ENCODE measurements at regions not wholly inside any gene's neighbourhood (a gene's known extent, or its start where the extent isn't known, plus 50 kb on each side); places are given as distances from the start of the nearest gene placed in this dataset.

- TF ChIP-seq L3MBTL2 (conservative IDR thresholded peaks at IDR 0.05), result no peak
- no peak for TF ChIP-seq SUZ12 (IDR thresholded peaks at IDR 0.05)
- no peak for TF ChIP-seq CTBP1 (IDR thresholded peaks at IDR 0.05; ENCODE audit: borderline replicate concordance)
- TF ChIP-seq SP1 (IDR thresholded peaks at IDR 0.05), result no peak
- TF ChIP-seq ELF4 (IDR thresholded peaks at IDR 0.05), result no peak
- TF ChIP-seq FOXM1 (IDR thresholded peaks at IDR 0.05; ENCODE audit: borderline replicate concordance), result no peak
- TF ChIP-seq BHLHE40 (IDR thresholded peaks at IDR 0.05; ENCODE audit: borderline replicate concordance), result no peak
- no peak for TF ChIP-seq TARDBP (IDR thresholded peaks at IDR 0.05)
- no peak for TF ChIP-seq ZNF384 (IDR thresholded peaks at IDR 0.05)
- no peak for TF ChIP-seq FOXK2 (IDR thresholded peaks at IDR 0.05)
- TF ChIP-seq LEF1 (IDR thresholded peaks at IDR 0.05; ENCODE audit: borderline replicate concordance), result no peak
- TF ChIP-seq FOXA1 (IDR thresholded peaks at IDR 0.05), result no peak
- no peak for TF ChIP-seq NFRKB (IDR thresholded peaks at IDR 0.05)
These were observed 52.9 kb upstream of the MAF start for GRCh38 chr16:79653373-79653891.
